ENCODE measurements at regions not wholly inside any gene's neighbourhood (a gene's known extent, or its start where the extent isn't known, plus 50 kb on each side); places are given as distances from the start of the nearest gene placed in this dataset.

DNA sequence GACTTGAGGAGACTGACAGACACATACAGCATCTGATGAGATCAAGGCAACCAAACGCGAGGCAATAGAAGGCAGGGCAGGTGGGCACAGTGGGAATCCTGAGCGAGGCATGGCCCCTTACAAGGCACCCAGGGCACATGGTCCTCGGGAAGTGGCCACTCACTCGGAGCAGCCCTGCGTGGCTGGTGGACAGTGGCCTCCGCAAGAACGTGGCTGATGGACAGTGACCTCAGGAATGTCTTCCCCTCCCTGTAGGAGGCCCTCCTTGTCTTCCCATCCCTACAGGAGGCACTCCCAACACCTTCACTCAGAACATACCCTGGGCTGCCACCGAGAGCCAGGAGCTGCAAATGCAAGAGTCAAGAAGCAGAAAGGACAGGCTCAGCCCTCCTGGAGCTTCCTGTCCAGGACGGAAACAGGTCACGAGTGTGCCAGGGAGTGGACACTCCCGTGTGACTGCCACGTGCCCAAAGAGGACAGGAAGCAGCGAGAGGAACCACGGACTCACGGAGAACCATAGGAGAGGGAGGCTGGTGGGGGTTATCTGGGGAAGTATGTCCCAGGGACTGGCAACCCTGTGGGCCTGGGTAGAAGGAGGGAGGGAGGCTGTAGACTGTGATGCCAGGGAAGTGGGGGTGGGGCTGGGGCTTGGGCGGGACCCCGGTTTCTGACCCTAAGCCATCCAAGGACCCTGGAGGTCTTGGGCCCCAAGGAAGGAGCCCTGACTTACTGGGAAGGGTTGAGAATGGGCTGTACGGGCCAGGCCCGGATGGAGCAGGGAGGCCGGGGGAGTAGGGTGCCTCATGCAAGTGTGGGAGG is 321.9 kb upstream of the IRX4 start:
- no peak for DNase-seq (ENCODE audit: low spot score)

DNA sequence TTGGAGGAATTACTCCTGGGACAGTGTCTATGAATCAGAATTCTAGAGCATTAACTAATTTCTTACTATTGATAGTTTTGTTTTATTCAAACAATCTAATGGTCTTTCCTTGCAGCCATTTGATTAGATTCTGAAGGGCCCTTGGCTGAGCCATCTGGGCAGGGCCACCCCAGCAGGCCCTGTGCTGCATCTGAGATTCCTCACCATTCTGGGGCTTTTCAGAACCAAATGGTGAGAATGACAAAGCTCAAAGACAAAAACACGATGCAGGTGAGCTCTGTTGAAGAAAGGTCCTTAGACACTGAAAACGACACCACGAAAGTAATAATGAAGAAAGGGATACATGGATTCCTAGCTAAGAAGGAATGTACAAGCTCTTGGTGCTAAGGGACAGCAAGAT is 321.0 kb upstream of the IRX4 start:
- no peak for DNase-seq (ENCODE audit: low spot score)

DNA sequence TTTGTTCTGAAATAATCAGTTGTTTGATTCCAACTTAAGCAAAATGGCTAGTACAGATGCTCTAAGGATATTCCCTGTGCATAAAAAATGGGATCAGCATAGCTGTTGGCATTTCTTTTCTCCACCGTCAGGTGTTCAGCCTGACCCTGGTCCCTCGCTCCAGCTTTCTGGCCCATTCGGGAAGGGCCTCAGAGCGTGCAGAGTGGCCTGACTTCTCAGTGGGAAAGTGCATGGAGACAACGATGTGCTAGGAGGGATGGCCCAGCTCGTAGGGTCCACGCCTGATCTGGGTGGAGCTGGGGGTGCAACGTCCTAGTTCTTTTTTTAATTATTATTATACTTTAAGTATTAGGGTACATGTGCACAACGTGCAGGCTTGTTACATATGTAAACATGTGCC is 319.1 kb upstream of the IRX4 start:
- no peak for DNase-seq (ENCODE audit: low spot score)

GRCh38 chr5:2201421-2201820 is 318.7 kb upstream of the IRX4 start:
- no peak for DNase-seq (ENCODE audit: low spot score)

DNA sequence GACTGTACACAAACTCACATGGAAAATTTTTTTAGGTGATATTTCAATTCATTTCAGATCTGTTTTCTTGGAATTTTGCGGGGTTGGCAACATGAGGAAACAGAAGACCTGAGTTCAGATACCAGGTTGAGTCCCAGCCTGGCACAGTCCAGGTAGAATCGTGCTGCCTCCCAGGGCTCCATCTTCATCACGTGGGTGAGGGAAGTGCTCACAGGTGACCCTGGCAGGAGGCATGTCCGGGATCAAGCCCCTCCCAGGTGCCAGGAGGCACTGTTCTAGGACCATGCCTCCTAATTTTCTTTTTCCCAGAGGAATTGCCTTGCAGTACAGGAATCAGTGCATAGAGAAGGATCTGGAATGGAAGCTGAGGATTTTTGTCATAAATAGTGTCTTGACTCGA is 318.3 kb upstream of the IRX4 start:
- DNase-seq (ENCODE audit: low spot score) = no peak

GRCh38 chr5:2200261-2200950 is 317.7 kb upstream of the IRX4 start:
- no peak for DNase-seq (ENCODE audit: low spot score)

GRCh38 chr5:2199697-2200096 is 317.0 kb upstream of the IRX4 start:
- no peak for DNase-seq (ENCODE audit: low spot score)

- no peak for DNase-seq (ENCODE audit: low spot score)
These were observed 314.4 kb upstream of the IRX4 start for GRCh38 chr5:2196989-2197619.

GRCh38 chr5:2196416-2196815 is 313.7 kb upstream of the IRX4 start:
- DNase-seq (ENCODE audit: low spot score) = no peak

GRCh38 chr5:2194949-2195348 is 312.2 kb upstream of the IRX4 start:
- no peak for DNase-seq (ENCODE audit: low spot score)

DNA sequence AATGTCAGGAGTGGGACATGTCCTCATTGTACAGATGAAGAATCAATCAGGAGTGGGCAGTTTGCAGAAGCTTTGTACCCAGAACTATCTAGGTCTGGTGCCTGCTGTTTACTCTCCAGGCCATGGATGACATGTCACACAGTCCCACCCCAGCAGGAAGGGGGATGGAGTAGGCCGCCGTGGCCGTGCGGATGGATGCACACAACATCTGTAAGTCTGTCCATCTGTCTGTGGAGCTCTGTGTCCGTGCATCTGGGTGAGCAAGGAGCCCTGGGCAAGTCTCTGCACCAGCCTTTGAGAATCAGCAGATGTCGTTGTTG is 311.5 kb upstream of the IRX4 start:
- no peak for DNase-seq (ENCODE audit: low spot score)

GRCh38 chr5:2193542-2194235 is 311.0 kb upstream of the IRX4 start:
- no peak for DNase-seq (ENCODE audit: low spot score)

DNA sequence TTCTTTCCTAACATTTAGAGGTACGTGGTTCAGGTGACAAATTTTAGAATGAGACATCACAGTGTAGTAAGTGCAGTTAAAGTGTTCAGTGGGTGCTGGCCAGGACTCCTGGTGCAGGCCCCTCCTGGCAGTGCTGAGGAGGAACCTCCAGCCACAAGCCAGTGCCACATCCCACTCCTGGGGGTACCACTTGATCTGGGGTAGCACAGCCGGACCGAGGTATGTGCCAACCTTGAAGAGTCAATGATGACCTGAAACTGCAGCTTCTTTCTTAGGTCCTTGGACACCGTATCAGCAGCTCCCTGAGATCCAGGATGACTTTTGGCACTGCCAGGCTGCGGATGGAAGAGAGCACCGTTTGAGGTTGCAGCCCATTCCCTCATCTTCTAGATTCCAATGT is 310.4 kb upstream of the IRX4 start:
- DNase-seq (ENCODE audit: low spot score) = no peak

DNA sequence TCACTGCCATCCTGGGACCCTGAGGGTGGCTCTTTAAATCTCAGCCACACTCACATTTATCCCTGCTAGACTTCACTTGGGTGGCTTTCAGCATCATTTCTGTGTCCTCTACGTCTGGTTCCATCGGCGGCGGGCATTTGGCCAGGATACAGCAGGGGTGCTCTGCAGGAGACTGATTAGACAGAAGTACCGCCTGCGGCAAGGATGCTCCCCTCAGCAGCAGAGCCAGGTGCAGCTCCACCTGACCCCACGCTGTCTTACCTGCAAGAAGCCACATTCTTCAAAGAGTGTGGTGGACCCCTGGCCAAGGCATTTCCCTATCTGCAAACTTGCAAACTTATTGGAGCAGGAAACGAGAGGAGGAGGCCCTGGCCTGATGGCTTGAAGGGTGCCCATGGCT is 309.8 kb upstream of the IRX4 start:
- no peak for DNase-seq (ENCODE audit: low spot score)

- DNase-seq (ENCODE audit: low spot score) = no peak
These were observed 309.2 kb upstream of the IRX4 start for GRCh38 chr5:2191972-2192371.

GRCh38 chr5:2190549-2190948 is 307.8 kb upstream of the IRX4 start:
- no peak for DNase-seq (ENCODE audit: low spot score)

DNA sequence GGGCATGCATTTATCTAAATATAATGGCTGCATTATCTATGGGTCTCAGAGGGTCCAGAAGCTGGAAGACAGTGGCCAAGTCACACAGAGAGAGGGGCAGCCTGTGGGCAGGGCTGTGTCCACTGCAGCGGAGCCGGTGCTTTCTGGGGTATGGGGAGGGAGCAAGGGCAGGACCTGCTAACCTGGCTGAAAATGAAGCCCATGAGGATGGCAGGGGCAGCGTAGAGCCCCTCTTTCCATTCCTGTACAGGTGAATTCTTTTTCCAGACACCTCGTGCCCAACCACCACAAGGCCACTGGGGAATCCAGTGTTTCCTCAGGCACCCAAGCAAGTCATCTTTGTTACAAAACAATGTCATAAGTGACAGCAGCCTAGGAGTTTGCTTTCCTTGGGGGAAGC is 305.9 kb upstream of the IRX4 start:
- DNase-seq (ENCODE audit: low spot score) = no peak

- DNase-seq (ENCODE audit: low spot score) = no peak
These were observed 305.4 kb upstream of the IRX4 start for GRCh38 chr5:2188137-2188536.

DNA sequence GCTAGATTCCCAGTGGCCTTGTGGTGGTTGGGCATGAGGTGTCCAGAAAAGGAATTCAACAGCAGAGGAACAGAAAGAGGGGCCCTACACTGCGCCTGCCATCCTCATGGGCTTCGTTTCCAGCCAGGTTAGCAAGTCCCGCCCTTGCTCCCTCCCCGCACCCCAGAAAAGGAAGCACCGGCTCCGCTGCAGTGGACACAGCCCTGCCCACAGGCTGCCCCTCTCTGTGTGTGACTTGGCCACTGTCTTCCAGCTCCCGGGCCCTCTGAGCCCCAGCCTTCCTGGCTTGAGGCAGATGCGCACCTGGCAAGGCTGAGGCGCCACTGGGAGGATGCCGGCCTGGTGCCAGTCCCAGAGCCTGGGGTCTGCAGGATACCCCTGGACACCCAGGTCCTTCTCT is 305.0 kb upstream of the IRX4 start:
- DNase-seq (ENCODE audit: low spot score) = no peak

GRCh38 chr5:2187156-2187555 is 304.4 kb upstream of the IRX4 start:
- no peak for DNase-seq (ENCODE audit: low spot score)

DNA sequence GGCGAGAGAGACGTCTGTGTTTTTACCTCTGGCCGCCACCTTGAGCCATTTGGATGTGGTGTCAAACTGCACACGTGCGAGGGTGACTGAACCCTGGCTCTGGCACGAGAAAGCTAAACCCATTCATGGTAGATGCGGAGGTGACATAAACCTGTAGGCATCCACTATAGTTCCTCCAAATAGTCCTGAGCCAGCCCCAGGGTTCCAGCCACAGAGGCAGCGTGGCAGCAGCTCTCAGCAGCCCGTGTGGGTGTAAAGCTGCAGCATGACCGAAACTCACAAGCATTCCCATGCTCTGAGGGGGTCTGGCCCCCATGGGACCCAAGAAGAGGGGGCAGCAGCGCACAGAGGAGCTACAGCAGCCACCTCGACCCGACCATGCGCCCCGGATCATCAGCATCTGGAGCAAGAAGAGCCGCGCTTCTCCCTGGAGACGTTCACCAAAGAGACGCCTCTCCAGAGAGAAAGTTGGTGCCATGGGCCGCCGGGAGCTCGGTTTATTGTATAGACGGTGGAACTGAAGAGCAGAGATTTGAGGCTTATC is 303.8 kb upstream of the IRX4 start:
- no peak for DNase-seq (ENCODE audit: low spot score)

DNA sequence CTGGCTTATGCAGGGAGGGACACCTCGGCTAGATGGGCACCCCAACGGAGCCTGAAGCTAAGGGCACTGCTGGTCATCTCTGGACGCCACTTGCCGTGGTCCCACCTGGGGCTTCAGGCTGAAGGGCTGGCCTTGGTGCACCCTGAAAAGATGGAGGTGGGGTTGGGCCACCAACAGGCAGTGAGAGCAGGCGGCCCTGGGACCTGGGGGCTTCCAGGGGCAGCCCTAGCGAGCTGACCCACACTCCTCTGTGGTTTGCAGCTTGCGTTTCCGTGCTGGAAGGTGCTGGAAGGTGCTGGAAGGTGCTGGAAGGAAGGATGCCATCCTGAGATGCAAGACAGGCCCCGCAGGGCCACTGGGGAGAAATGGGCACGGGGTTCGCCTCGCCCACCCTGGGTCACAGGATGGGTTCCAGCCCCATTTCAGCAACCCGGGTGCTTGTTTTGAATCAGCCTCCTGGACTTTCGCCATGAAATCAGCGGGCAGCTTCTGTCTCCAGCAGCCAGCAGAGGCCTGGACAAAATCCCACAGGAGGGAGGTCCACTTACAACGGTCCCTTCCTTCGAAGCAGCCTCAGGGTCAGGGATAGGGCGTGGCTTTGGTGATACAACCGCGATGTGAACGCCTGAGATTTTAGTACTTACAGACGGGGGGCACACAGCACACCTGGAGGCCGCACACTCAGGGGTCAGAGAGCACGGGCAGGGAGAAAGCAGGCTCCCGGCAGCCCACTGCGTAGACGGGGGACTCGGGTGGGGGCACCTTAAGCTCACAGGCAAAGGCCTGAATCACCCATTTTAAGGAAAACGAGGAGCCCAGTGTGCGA is 303.1 kb upstream of the IRX4 start:
- DNase-seq (ENCODE audit: low spot score) = no peak

Measured in GM03348 (cell line).